Gastroesophageal sphincter (tissue), 4 donors: ENCODE measurements at regions not wholly inside any gene's neighbourhood (a gene's known extent, or its start where the extent isn't known, plus 50 kb on each side); places are given as distances from the start of the nearest gene placed in this dataset.

Experiments
- ATAC-seq: fragments of 150-250 bp; one replicate; pipeline ENCODE4 v1.9.1; 2016; ENCODE audit warnings: mild to moderate bottlenecking, moderate library complexity
- H3K27ac ChIP-seq, 4 donors: fragments of 200-600 bp; sonication (generic) in 3 of 4; 1 replicate in 3 of 4; 2 replicates in 1 of 4; pipeline ENCODE4 v1.5.1; 2016 to 2019
- H3K27me3 ChIP-seq: fragments of 200-600 bp; sonication (generic); one replicate; pipeline ENCODE4 v1.5.1; 2019
- H3K36me3 ChIP-seq, 2 donors: fragments of 200-600 bp; sonication (generic); one replicate each; pipeline ENCODE4 v1.5.1; 2019; ENCODE audit warnings: control low read depth in 1 of 2
- H3K4me1 ChIP-seq, 3 donors: fragments of 200-600 bp; sonication (generic); 1 replicate in 2 of 3; 2 replicates in 1 of 3; pipeline ENCODE4 v1.5.1; 2016 to 2019; ENCODE audit warnings: control low read depth in 2 of 3
- H3K4me3 ChIP-seq, 2 donors: fragments of 200-600 bp; sonication (generic); one replicate each; pipeline ENCODE4 v1.5.1; 2019; ENCODE audit warnings: mild to moderate bottlenecking in 1 of 2, moderate library complexity in 1 of 2
- H3K9me3 ChIP-seq, 3 donors: fragments of 200-600 bp; sonication (generic); one replicate each; pipeline ENCODE4 v1.5.1; 2017 to 2019; ENCODE audit warnings: control low read depth in 2 of 3
- EP300 ChIP-seq: sonication (generic); formaldehyde crosslinking; IDR thresholded peaks from one replicate; pipeline ENCODE4 v1.6.1; 2017; ENCODE audit warnings: antibody characterized with exemption, mild to moderate bottlenecking
- POLR2A ChIP-seq, 2 donors: fragments of 450-650 bp; IDR thresholded peaks; one replicate each; pipeline ENCODE4 v1.6.1; 2017; ENCODE audit warnings: antibody characterized with exemption in 2 of 2, mild to moderate bottlenecking in 2 of 2, moderate library complexity in 1 of 2
- POLR2AphosphoS5 ChIP-seq: sonication (generic); formaldehyde crosslinking; IDR thresholded peaks from one replicate; pipeline ENCODE4 v1.6.1; 2017; ENCODE audit warnings: antibody characterized with exemption
- WGBS, 2 donors: methylation state at CpG; one replicate each; pipeline ENCODE4 v1.1.5; 2018; ENCODE audit warnings: low coverage in 1 of 2; 5-methylcytosine and 5-hydroxymethylcytosine counted together
- TF ChIP-seq, protein P1 (sequence below), 4 experiments: fragments of 200-600 bp in 2 of 4; fragments of 450-650 bp in 2 of 4; sonication (generic) in 1 of 4; IDR thresholded peaks; one replicate each; pipeline ENCODE4 v1.5.1; 2017 to 2019; ENCODE audit warnings: antibody characterized with exemption in 4 of 4, mild to moderate bottlenecking in 2 of 4, moderate library complexity in 2 of 4

DNA sequence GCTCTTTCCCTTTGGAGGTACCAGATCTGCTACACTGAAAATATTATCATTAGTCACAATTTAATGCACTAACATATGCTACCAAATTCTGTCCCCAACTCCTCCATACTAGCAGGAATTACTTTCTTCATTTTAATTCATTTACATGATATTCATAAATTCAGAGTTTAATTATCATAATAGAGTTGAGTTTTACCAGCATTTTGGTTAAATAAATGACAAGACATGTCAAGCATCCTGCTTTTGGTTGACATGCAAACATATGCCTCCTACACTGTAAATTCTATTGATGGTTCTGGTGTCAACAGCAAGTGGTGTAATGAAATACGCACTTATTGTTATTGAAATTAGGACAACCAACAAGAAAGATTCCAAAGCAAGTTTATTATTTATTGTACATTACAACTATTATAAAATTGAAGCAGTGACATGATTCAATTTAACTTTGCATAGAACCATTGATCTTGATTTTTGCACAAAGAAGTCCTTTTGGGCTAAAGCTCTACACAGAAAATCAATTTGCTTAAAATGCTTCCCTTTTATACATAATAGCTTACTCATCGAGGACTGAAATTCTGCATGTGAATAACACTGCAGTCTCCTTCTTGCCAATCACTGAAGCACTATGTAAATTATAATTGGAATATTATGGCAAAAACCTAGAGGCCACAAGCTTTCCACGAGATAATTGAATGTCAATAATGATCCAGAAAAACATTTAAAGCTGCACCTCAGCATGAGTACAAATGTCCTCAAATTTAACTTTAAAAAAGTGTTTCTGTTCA, 728.6 kb upstream of the ADGRL2 start:
- TF ChIP-seq POLR2AphosphoS5 (no peak), EP300 (no peak), POLR2A (IDR thresholded peaks at IDR 0.05) (no peak)
- TF ChIP-seq, protein P1, sequence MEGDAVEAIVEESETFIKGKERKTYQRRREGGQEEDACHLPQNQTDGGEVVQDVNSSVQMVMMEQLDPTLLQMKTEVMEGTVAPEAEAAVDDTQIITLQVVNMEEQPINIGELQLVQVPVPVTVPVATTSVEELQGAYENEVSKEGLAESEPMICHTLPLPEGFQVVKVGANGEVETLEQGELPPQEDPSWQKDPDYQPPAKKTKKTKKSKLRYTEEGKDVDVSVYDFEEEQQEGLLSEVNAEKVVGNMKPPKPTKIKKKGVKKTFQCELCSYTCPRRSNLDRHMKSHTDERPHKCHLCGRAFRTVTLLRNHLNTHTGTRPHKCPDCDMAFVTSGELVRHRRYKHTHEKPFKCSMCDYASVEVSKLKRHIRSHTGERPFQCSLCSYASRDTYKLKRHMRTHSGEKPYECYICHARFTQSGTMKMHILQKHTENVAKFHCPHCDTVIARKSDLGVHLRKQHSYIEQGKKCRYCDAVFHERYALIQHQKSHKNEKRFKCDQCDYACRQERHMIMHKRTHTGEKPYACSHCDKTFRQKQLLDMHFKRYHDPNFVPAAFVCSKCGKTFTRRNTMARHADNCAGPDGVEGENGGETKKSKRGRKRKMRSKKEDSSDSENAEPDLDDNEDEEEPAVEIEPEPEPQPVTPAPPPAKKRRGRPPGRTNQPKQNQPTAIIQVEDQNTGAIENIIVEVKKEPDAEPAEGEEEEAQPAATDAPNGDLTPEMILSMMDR (IDR thresholded peaks at IDR 0.05) = no peak
- no peak overlapping the region for H3K4me3 ChIP-seq
- no peaks in the 10 kb centered on the region for H3K36me3 ChIP-seq
- whole genome bisulfite sequencing, 2 donors = 79 to 82% methylated on average over 3 of the region's 3 CpGs
- H3K4me1 ChIP-seq = no peaks in the 10 kb centered on the region
- no peak for ATAC-seq
- H3K27me3 ChIP-seq = no peaks in the 10 kb centered on the region
- H3K27ac ChIP-seq = no peak overlapping the region
- H3K9me3 ChIP-seq = no peaks in the 10 kb centered on the region

DNA sequence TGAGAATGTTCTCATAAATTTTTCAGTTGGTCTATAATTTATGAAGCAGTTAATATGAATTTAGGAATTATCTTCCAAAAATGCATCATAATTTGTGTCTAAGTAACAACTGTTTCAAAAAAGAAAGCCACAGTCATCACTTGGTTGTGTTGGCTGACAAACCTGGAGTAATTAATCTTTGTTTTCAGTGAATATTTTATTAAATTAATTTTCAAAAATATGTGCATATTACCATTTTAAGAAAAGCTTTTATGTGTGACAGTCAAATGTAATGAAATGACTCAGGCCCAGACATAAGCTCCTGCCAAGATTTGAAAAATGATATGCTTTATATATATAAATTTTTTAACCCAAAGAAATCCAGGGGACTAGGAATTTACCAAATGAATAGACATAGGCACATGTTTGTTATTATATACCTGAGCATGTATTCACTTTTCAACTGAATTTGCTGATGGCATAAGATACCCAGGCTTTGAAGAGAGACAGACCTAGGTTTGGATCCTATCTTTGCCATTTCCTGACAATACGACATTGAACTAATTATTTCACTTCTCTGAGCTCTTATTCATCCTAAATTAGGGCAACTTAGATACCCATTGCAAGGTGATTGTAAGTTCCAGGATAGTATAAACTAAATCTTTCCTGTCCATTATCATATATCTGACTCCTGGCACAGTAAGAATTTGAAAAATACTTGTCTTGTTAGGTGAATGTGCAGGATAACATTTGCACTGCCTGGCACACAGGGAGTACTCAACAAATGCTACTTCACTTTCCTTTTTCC, 729.5 kb upstream of the ADGRL2 start:
- no peaks in the 10 kb centered on the region for H3K36me3 ChIP-seq
- no peaks in the 10 kb centered on the region for H3K4me1 ChIP-seq
- no peak overlapping the region for H3K27ac ChIP-seq
- no peaks in the 10 kb centered on the region for H3K9me3 ChIP-seq
- 72 to 78% methylated on average over 1 of the region's 1 CpG for WGBS, 2 donors
- H3K27me3 ChIP-seq = no peaks in the 10 kb centered on the region
- no peak overlapping the region for H3K4me3 ChIP-seq
- TF ChIP-seq EP300 (no peak), POLR2AphosphoS5 (no peak), POLR2A (IDR thresholded peaks at IDR 0.05) (no peak)
- TF ChIP-seq, protein P1 (IDR thresholded peaks at IDR 0.05) = no peak
- no peak for ATAC-seq

DNA sequence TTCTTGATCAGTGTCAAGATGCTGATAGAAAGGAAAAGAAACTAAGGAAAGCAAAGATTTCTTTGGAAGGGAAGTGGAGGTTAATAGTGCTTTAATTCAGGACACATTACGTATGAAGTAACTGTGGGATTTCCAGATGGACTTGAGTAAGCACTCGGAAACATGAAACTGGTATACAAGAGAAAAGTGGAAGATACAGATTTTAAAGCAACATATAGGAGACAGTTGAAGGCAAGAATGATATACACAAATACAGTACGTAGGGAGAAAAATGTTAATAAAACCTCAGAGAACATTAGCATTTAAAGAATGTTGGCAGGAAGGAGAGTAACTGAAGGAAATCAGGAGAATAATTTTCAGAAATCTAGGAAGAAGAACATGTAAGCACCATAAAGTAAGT, 730.9 kb upstream of the ADGRL2 start:
- H3K4me3 ChIP-seq = no peak overlapping the region
- TF ChIP-seq POLR2AphosphoS5 = no peak
- ATAC-seq = no peak
- H3K4me1 ChIP-seq = no peaks in the 10 kb centered on the region
- 74 to 83% methylated on average over 3 of the region's 3 CpGs for WGBS, 2 donors
- no peak overlapping the region for H3K27ac ChIP-seq
- H3K9me3 ChIP-seq = no peaks in the 10 kb centered on the region
- no peaks in the 10 kb centered on the region for H3K36me3 ChIP-seq
- no peaks in the 10 kb centered on the region for H3K27me3 ChIP-seq

- WGBS, 2 donors = 36 to 41% methylated on average over 3 to 4 of the region's 4 CpGs
- no peaks in the 10 kb centered on the region for H3K9me3 ChIP-seq
- H3K27ac ChIP-seq = no peak overlapping the region
- ATAC-seq = no peak
- H3K27me3 ChIP-seq = no peaks in the 10 kb centered on the region
- no peaks in the 10 kb centered on the region for H3K4me1 ChIP-seq
- no peak for TF ChIP-seq POLR2AphosphoS5
- TF ChIP-seq, protein P1 (IDR thresholded peaks at IDR 0.05) = no peak
- TF ChIP-seq POLR2A (IDR thresholded peaks at IDR 0.05) = no peak
- no peak for TF ChIP-seq EP300
- H3K36me3 ChIP-seq = no peaks in the 10 kb centered on the region
- H3K4me3 ChIP-seq = no peak overlapping the region
These were observed 732.0 kb upstream of the ADGRL2 start for GRCh38 chr1:81068726-81069125.

GRCh38 chr1:81053826-81054225, 746.9 kb upstream of the ADGRL2 start:
- no peaks in the 10 kb centered on the region for H3K27me3 ChIP-seq
- WGBS, 2 donors = 53 to 75% methylated on average over 7 of the region's 7 CpGs

More at GRCh38 chr1:81053826-81054225, 746.9 kb upstream of the ADGRL2 start:
- Histone ChIP-seq H3K4me1 (no peaks in the 10 kb centered on the region), H3K27ac (no peak overlapping the region), H3K9me3 (no peaks in the 10 kb centered on the region), H3K36me3 (no peaks in the 10 kb centered on the region), H3K4me3 (no peak overlapping the region)
- ATAC-seq = no peak
- TF ChIP-seq, protein P1 (IDR thresholded peaks at IDR 0.05) = no peak
- TF ChIP-seq POLR2A (IDR thresholded peaks at IDR 0.05) (no peak), POLR2AphosphoS5 (no peak), EP300 (no peak)
